Uterus (tissue), 2 donors: ENCODE measurements at regions not wholly inside any gene's neighbourhood (a gene's known extent, or its start where the extent isn't known, plus 50 kb on each side); places are given as distances from the start of the nearest gene placed in this dataset.

Source experiments
- POLR2A ChIP-seq, 2 donors: fragments of 450-650 bp; IDR thresholded peaks; one replicate each; pipeline ENCODE4 v1.6.1; 2016; ENCODE audit warnings: antibody characterized with exemption in 2 of 2, mild to moderate bottlenecking in 1 of 2, moderate library complexity in 1 of 2
- TF ChIP-seq, protein P1 (sequence below), 4 experiments: fragments of 200-600 bp in 2 of 4; fragments of 450-650 bp in 2 of 4; sonication (generic) in 2 of 4; IDR thresholded peaks; one replicate each; pipeline ENCODE4 v1.5.1; 2016 to 2019; ENCODE audit warnings: antibody characterized with exemption in 4 of 4, mild to moderate bottlenecking in 2 of 4, moderate library complexity in 1 of 4

DNA sequence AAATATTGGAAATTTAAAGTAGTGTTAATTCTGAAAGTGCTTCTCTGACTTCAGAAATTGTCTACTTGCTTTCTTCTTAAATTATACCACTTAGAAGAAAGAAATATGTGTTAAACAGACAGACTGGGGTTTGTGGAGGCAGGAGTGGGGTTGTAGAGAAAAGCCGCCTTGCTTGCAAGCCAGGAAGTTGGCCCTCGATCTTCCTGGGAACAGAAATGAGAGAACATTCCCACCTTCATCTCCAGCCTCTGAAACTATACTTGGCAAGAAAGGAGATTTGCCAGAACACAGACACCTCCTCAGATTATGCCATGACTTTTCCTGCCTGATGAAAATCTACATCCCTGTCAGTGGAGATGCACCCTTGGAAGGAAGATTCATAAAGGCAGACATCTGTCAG is 171.2 kb upstream of the CHRM2 start:
- TF ChIP-seq, protein P1, sequence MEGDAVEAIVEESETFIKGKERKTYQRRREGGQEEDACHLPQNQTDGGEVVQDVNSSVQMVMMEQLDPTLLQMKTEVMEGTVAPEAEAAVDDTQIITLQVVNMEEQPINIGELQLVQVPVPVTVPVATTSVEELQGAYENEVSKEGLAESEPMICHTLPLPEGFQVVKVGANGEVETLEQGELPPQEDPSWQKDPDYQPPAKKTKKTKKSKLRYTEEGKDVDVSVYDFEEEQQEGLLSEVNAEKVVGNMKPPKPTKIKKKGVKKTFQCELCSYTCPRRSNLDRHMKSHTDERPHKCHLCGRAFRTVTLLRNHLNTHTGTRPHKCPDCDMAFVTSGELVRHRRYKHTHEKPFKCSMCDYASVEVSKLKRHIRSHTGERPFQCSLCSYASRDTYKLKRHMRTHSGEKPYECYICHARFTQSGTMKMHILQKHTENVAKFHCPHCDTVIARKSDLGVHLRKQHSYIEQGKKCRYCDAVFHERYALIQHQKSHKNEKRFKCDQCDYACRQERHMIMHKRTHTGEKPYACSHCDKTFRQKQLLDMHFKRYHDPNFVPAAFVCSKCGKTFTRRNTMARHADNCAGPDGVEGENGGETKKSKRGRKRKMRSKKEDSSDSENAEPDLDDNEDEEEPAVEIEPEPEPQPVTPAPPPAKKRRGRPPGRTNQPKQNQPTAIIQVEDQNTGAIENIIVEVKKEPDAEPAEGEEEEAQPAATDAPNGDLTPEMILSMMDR (IDR thresholded peaks at IDR 0.05), result no peak
- TF ChIP-seq POLR2A (IDR thresholded peaks at IDR 0.05), result no peak
